ENCODE measurements at regions not wholly inside any gene's neighbourhood (a gene's known extent, or its start where the extent isn't known, plus 50 kb on each side); places are given as distances from the start of the nearest gene placed in this dataset.

GRCh38 chr4:151518359-151518758 is 109.4 kb downstream of the FHIP1A start:
- no peak overlapping the region for H3K4me2 ChIP-seq (ENCODE audit: low read depth, low read length)
- no peaks in the 10 kb centered on the region for H3K4me1 ChIP-seq (ENCODE audit: low read length)
- TF ChIP-seq CTCF (IDR thresholded peaks at IDR 0.05; ENCODE audit: low read length) (no peak), EZH2 (optimal IDR thresholded peaks at IDR 0.05; ENCODE audit: low read depth, low read length) (no peak), EZH2phosphoT487 (IDR thresholded peaks at IDR 0.05; ENCODE audit: low read length) (no peak)
- no peak overlapping the region for H3K27ac ChIP-seq (ENCODE audit: low read length)
- no peaks in the 10 kb centered on the region for H3F3A ChIP-seq (ENCODE audit: insufficient read depth, low read length)
- no peaks in the 10 kb centered on the region for H3K36me3 ChIP-seq (replicated peaks; ENCODE audit: insufficient read depth, low read length)
- no peaks in the 10 kb centered on the region for H3K79me2 ChIP-seq (ENCODE audit: low read length)
- no peak overlapping the region for H3K9ac ChIP-seq (ENCODE audit: low read length)
- H3K27me3 ChIP-seq (replicated peaks; ENCODE audit: insufficient read depth, low read length): no peaks in the 10 kb centered on the region
- no peak for DNase-seq
- H3K4me3 ChIP-seq (ENCODE audit: low read length): no peak overlapping the region
- no peaks in the 10 kb centered on the region for H3K9me3 ChIP-seq (replicated peaks; ENCODE audit: insufficient read depth, low read length)
- no peaks in the 10 kb centered on the region for H3K9me2 ChIP-seq (replicated peaks; ENCODE audit: insufficient read depth, low read length)
- H2AFZ ChIP-seq (ENCODE audit: low read length): no peak overlapping the region
- H4K20me1 ChIP-seq (ENCODE audit: insufficient read depth, low read length): no peaks in the 10 kb centered on the region

DNA sequence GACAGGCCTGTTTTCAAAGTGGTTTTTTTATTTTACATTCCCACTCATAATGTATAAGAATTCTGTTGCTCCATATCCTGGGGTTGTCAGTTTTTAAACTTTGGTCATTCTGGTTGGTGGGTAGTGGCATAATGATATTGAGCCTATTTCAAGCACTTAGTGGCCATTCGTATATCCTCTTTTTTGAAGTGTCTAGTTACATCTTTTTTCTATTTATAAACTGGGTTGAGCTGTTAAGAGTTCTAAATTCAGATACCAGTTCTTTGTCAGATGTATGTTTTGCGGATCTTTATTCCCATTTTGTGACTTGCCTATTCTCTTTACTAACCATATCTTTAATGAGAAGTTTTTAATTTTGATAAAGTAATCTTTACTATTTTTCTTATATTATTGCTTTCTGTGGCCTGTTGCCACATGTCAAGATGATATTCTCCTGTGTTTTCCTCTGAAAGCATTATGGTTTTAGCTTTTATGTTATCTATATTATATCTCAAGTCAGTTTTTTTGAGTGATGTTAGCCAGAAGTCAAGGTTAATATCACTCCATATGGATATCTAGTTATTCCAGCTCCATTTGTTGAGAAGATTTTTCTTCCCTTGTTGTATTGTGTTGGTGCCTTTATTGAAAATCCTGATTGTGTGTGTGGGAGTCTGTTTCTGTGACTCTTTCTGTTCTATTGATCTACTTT is 110.9 kb downstream of the FHIP1A start:
- H3K9me3 ChIP-seq (replicated peaks; ENCODE audit: insufficient read depth, low read length): no peaks in the 10 kb centered on the region
- DNase-seq: no peak

GRCh38 chr4:151522866-151523519 is 114.0 kb downstream of the FHIP1A start:
- TF ChIP-seq EZH2phosphoT487 (IDR thresholded peaks at IDR 0.05; ENCODE audit: low read length) (no peak), CTCF (IDR thresholded peaks at IDR 0.05; ENCODE audit: low read length) (no peak)
- H3K4me1 ChIP-seq (ENCODE audit: low read length): peaks cover 12% of the 10 kb centered on the region
- H3K4me2 ChIP-seq (ENCODE audit: low read depth, low read length): no peak overlapping the region
- H4K20me1 ChIP-seq (ENCODE audit: insufficient read depth, low read length): no peaks in the 10 kb centered on the region
- no peaks in the 10 kb centered on the region for H3K9me2 ChIP-seq (replicated peaks; ENCODE audit: insufficient read depth, low read length)
- H3K4me3 ChIP-seq (ENCODE audit: low read length): no peak overlapping the region
- H3F3A ChIP-seq (ENCODE audit: insufficient read depth, low read length): no peaks in the 10 kb centered on the region
- H3K9me3 ChIP-seq (replicated peaks; ENCODE audit: insufficient read depth, low read length): no peaks in the 10 kb centered on the region
- DNase-seq: no peak
- no peak overlapping the region for H3K27ac ChIP-seq (ENCODE audit: low read length)
- no peak overlapping the region for H2AFZ ChIP-seq (ENCODE audit: low read length)
- H3K27me3 ChIP-seq (replicated peaks; ENCODE audit: insufficient read depth, low read length): no peaks in the 10 kb centered on the region
- H3K9ac ChIP-seq (ENCODE audit: low read length): no peak overlapping the region
- no peaks in the 10 kb centered on the region for H3K79me2 ChIP-seq (ENCODE audit: low read length)
- H3K36me3 ChIP-seq (replicated peaks; ENCODE audit: insufficient read depth, low read length): no peaks in the 10 kb centered on the region

More for the DNA sequence above, 110.9 kb downstream of the FHIP1A start:
- H3K79me2 ChIP-seq (ENCODE audit: low read length): no peaks in the 10 kb centered on the region
- no peak overlapping the region for H3K4me2 ChIP-seq (ENCODE audit: low read depth, low read length)
- H4K20me1 ChIP-seq (ENCODE audit: insufficient read depth, low read length): no peaks in the 10 kb centered on the region
- no peak overlapping the region for H3K9ac ChIP-seq (ENCODE audit: low read length)
- H3K4me3 ChIP-seq (ENCODE audit: low read length): no peak overlapping the region
- H2AFZ ChIP-seq (ENCODE audit: low read length): no peak overlapping the region
- H3K27me3 ChIP-seq (replicated peaks; ENCODE audit: insufficient read depth, low read length): no peaks in the 10 kb centered on the region
- no peak for TF ChIP-seq CTCF (IDR thresholded peaks at IDR 0.05; ENCODE audit: low read length)
- TF ChIP-seq EZH2 (optimal IDR thresholded peaks at IDR 0.05; ENCODE audit: low read depth, low read length): no peak
- TF ChIP-seq EZH2phosphoT487 (IDR thresholded peaks at IDR 0.05; ENCODE audit: low read length): no peak
- no peak overlapping the region for H3K27ac ChIP-seq (ENCODE audit: low read length)
- H3K4me1 ChIP-seq (ENCODE audit: low read length): peaks cover 7% of the 10 kb centered on the region
- no peaks in the 10 kb centered on the region for H3F3A ChIP-seq (ENCODE audit: insufficient read depth, low read length)
- H3K36me3 ChIP-seq (replicated peaks; ENCODE audit: insufficient read depth, low read length): no peaks in the 10 kb centered on the region
- H3K9me2 ChIP-seq (replicated peaks; ENCODE audit: insufficient read depth, low read length): no peaks in the 10 kb centered on the region

Data from MM.1S (cell line).